ENCODE measurements at regions not wholly inside any gene's neighbourhood (a gene's known extent, or its start where the extent isn't known, plus 50 kb on each side); places are given as distances from the start of the nearest gene placed in this dataset.

DNA sequence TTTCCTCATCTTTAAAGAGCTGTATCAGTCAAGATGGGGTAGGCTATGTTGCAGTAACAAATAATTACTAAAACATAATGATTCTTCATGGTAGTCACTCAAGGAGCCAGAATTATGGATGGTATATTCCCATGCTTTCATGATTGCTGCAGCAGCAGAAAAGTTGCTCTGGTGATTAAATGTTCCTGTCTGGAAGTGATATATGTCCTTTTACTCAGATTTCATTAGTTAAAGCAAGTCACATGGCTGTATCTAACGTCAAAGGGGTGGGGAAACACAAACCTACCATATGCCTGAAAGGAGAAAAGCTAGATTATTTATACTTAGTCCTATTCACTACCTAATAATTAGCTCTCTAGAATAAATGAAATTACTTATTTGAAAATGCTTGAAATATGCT lies 594.7 kb downstream of the SOX5 start:
- Histone ChIP-seq H3K79me2 (ENCODE audit: insufficient read depth) (no peaks in the 10 kb centered on the region), H3K9ac (no peak overlapping the region), H4K20me1 (ENCODE audit: insufficient read depth) (no peaks in the 10 kb centered on the region), H3K4me2 (ENCODE audit: unreplicated experiment) (no peak overlapping the region), H3K4me1 (ENCODE audit: insufficient read depth) (no peaks in the 10 kb centered on the region), H3K4me3 (no peak overlapping the region), H3K36me3 (ENCODE audit: low read depth) (no peaks in the 10 kb centered on the region), H3K27ac (no peak overlapping the region), H3K27me3 (replicated peaks; ENCODE audit: insufficient read depth) (no peaks in the 10 kb centered on the region), H3K9me2 (ENCODE audit: insufficient read depth) (no peaks in the 10 kb centered on the region), H2AFZ (no peak overlapping the region), H3K9me3 (ENCODE audit: low read depth) (no peaks in the 10 kb centered on the region), H3F3A (ENCODE audit: insufficient read depth) (no peaks in the 10 kb centered on the region)
- in situ Hi-C loops (cut with MboI) = no loop called here
- TF ChIP-seq EZH2phosphoT487 (IDR thresholded peaks at IDR 0.05; ENCODE audit: insufficient read depth, low read depth) = no peak
- TF ChIP-seq EZH2 (IDR thresholded peaks at IDR 0.05; ENCODE audit: insufficient read depth, poor library complexity, severe bottlenecking) = no peak
- DNase-seq = no peak
- WGBS, 2 experiments (ENCODE audit: low coverage in 1 of 2, low lambda C conversion rate in 2 of 2, missing lambda C conversion rate in 2 of 2) = 0 to 5% methylated on average over 1 of the region's 1 CpG

DNA sequence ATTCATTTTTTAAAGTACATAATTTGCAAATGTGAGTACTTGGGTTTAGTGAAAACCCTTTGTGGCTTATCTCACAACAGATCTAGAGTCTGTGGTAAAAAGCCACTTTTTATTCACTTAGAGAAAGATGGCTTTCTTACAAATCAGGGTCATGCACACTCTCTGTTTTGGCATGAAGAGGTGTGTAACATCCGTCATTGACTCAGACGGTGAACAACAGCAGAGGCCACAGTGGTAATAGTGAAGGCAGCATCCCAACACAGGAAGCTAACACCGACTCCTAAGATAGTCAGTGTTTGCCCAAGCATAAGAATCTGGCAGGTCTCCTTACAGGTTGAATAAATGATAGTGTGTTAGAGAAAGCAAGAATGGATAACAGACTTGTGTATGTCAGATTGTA lies 593.0 kb downstream of the SOX5 start:
- in situ Hi-C loops (cut with MboI) = no loop called here
- Histone ChIP-seq H3K4me3 (no peak overlapping the region), H4K20me1 (ENCODE audit: insufficient read depth) (no peaks in the 10 kb centered on the region), H3K9me3 (ENCODE audit: low read depth) (no peaks in the 10 kb centered on the region), H2AFZ (no peak overlapping the region), H3K79me2 (ENCODE audit: insufficient read depth) (no peaks in the 10 kb centered on the region), H3F3A (ENCODE audit: insufficient read depth) (no peaks in the 10 kb centered on the region), H3K9me2 (ENCODE audit: insufficient read depth) (no peaks in the 10 kb centered on the region), H3K4me2 (ENCODE audit: unreplicated experiment) (no peak overlapping the region), H3K36me3 (ENCODE audit: low read depth) (no peaks in the 10 kb centered on the region), H3K4me1 (ENCODE audit: insufficient read depth) (no peaks in the 10 kb centered on the region), H3K27me3 (replicated peaks; ENCODE audit: insufficient read depth) (no peaks in the 10 kb centered on the region), H3K9ac (no peak overlapping the region), H3K27ac (no peak overlapping the region)
- no peak for DNase-seq
- 26 to 33% methylated on average over 3 of the region's 3 CpGs for WGBS, 2 experiments (ENCODE audit: low coverage in 1 of 2, low lambda C conversion rate in 2 of 2, missing lambda C conversion rate in 2 of 2)
- TF ChIP-seq EZH2 (IDR thresholded peaks at IDR 0.05; ENCODE audit: insufficient read depth, poor library complexity, severe bottlenecking) (no peak), EZH2phosphoT487 (IDR thresholded peaks at IDR 0.05; ENCODE audit: insufficient read depth, low read depth) (no peak)

DNA sequence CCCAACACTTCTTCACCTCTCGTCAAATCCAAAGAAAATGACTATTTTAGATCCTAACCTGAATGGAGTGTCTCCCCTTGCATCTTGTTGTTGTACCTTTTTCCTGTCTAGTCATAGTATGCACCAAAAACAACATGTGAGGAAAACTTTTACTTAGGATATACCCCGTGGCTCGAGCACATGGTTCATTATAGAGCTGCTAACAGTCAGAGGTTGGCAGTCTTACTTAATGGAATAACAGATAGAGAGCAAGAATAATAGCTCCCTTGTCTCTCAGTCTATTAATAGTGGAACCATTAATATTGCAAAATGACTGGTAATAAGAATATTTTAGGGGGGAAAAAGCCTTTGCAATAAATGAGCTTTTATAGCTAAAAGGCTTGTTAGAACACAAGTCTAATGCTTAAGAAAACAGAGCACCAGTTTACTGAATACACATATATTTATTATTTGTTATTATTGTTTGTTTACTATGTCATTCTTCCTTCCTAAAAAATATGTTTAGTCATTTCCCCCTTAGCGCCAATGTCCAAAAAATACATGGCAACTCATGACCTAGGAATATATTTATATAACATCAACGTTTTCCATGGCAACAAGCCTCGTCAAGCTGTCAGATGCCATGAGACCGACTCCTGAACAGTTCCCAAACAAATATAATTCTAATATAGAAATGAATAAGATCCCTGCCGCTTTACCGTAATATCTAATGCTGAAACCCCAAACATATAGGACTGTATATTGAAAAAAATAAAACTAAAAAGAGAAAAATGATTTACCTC lies 592.4 kb downstream of the SOX5 start:
- Histone ChIP-seq H3K27ac (no peak overlapping the region), H2AFZ (no peak overlapping the region), H3F3A (ENCODE audit: insufficient read depth) (no peaks in the 10 kb centered on the region), H3K9me2 (ENCODE audit: insufficient read depth) (no peaks in the 10 kb centered on the region), H4K20me1 (ENCODE audit: insufficient read depth) (no peaks in the 10 kb centered on the region), H3K4me3 (no peak overlapping the region), H3K4me2 (ENCODE audit: unreplicated experiment) (no peak overlapping the region), H3K4me1 (ENCODE audit: insufficient read depth) (no peaks in the 10 kb centered on the region), H3K36me3 (ENCODE audit: low read depth) (no peaks in the 10 kb centered on the region), H3K79me2 (ENCODE audit: insufficient read depth) (no peaks in the 10 kb centered on the region), H3K9ac (no peak overlapping the region), H3K9me3 (ENCODE audit: low read depth) (no peaks in the 10 kb centered on the region), H3K27me3 (replicated peaks; ENCODE audit: insufficient read depth) (no peaks in the 10 kb centered on the region)
- in situ Hi-C loops (cut with MboI) = no loop called here
- no peak for DNase-seq
- TF ChIP-seq EZH2phosphoT487 (IDR thresholded peaks at IDR 0.05; ENCODE audit: insufficient read depth, low read depth) = no peak
- no peak for TF ChIP-seq EZH2 (IDR thresholded peaks at IDR 0.05; ENCODE audit: insufficient read depth, poor library complexity, severe bottlenecking)
- WGBS, 2 experiments (ENCODE audit: low coverage in 1 of 2, low lambda C conversion rate in 2 of 2, missing lambda C conversion rate in 2 of 2) = 28 to 29% methylated on average over 9 of the region's 9 CpGs

DNA sequence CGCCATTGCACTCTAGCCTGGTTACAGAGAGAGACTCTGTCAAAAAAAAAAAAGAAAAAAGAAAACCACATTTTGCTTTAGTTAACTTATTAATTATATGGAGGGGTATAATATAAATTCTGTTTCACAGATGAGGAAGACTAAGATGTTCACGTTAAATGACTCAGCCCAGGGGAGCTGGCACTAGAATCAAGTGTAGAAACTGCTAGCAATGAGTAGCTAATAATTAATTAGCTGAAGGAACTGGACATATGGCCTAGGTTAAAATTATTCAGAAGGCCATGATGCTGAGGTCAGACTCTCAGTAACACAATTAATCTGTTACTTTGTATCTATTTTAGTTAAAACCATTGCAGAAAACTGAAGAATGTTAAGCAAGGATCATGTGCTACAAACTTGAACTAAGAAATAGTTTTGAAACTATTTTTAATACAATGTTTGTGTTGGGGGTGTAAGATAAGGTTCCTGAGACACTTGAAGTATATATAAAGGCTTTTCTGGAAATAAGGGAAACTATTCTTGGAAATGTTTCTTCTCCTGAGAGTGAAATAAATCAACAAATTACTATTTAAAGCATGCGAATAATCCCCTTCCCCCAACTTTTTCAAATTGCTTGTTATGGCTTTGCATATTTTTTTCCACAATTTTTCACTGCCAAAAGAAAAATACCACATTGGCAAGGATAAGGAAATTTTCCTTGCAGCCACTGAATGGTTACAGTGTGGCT lies 589.3 kb downstream of the SOX5 start:
- H3K4me2 ChIP-seq (ENCODE audit: unreplicated experiment) = no peak overlapping the region
- no peaks in the 10 kb centered on the region for H3F3A ChIP-seq (ENCODE audit: insufficient read depth)
- no peak for TF ChIP-seq EZH2phosphoT487 (IDR thresholded peaks at IDR 0.05; ENCODE audit: insufficient read depth, low read depth)
- no peak overlapping the region for H2AFZ ChIP-seq
- no peaks in the 10 kb centered on the region for H3K9me3 ChIP-seq (ENCODE audit: low read depth)
- no peaks in the 10 kb centered on the region for H3K4me1 ChIP-seq (ENCODE audit: insufficient read depth)
- 15 to 16% methylated on average over 3 of the region's 3 CpGs for WGBS, 2 experiments (ENCODE audit: low coverage in 1 of 2, low lambda C conversion rate in 2 of 2, missing lambda C conversion rate in 2 of 2)
- in situ Hi-C loops (cut with MboI) = no loop called here
- H3K27me3 ChIP-seq (replicated peaks; ENCODE audit: insufficient read depth) = no peaks in the 10 kb centered on the region
- no peaks in the 10 kb centered on the region for H3K36me3 ChIP-seq (ENCODE audit: low read depth)
- H3K9ac ChIP-seq = no peak overlapping the region
- no peaks in the 10 kb centered on the region for H3K79me2 ChIP-seq (ENCODE audit: insufficient read depth)
- H3K4me3 ChIP-seq = no peak overlapping the region
- H3K9me2 ChIP-seq (ENCODE audit: insufficient read depth) = no peaks in the 10 kb centered on the region
- H3K27ac ChIP-seq = no peak overlapping the region
- no peak for DNase-seq
- no peaks in the 10 kb centered on the region for H4K20me1 ChIP-seq (ENCODE audit: insufficient read depth)

All from GM23248 (cell line).